ENCODE measurements at regions not wholly inside any gene's neighbourhood (a gene's known extent, or its start where the extent isn't known, plus 50 kb on each side); places are given as distances from the start of the nearest gene placed in this dataset.
"Not testable (repeated sequence)": the region's sequence is repeated elsewhere in the genome, so short reads cannot be mapped to it uniquely, and the experiment has no call there.

GRCh38 chr4:12562021-12562420, 922.1 kb downstream of the RAB28 start:
- no peak for DNase-seq

- no peak for DNase-seq
These were observed 929.1 kb downstream of the RAB28 start for GRCh38 chr4:12555011-12555410.

GRCh38 chr4:12548678-12549077, 935.5 kb downstream of the RAB28 start:
- DNase-seq: no peak

- DNase-seq: no peak
These were observed 938.3 kb downstream of the RAB28 start for GRCh38 chr4:12545812-12546211.

- no peak for DNase-seq
These were observed 946.0 kb downstream of the RAB28 start for GRCh38 chr4:12538162-12538561.

GRCh38 chr4:12534684-12535083, 949.5 kb downstream of the RAB28 start:
- no peak for DNase-seq

- DNase-seq: no peak
These were observed 964.7 kb downstream of the RAB28 start for GRCh38 chr4:12519426-12519825.

GRCh38 chr4:12507868-12508481, 976.2 kb downstream of the RAB28 start:
- no peak for DNase-seq

- DNase-seq: no peak
These were observed 983.7 kb downstream of the RAB28 start for GRCh38 chr4:12500409-12500808.

GRCh38 chr4:12499693-12500092, 984.4 kb downstream of the RAB28 start:
- no peak for DNase-seq

- no peak for DNase-seq
These were observed 988.9 kb downstream of the RAB28 start for GRCh38 chr4:12495211-12495610.

- no peak for DNase-seq
These were observed 991.3 kb downstream of the RAB28 start for GRCh38 chr4:12492730-12493393.

- no peak for DNase-seq
These were observed 995.5 kb downstream of the RAB28 start for GRCh38 chr4:12488672-12489071.

GRCh38 chr4:12487000-12487399, 997.1 kb downstream of the RAB28 start:
- no peak for DNase-seq

GRCh38 chr4:12472087-12472486, 1012.1 kb downstream of the RAB28 start:
- DNase-seq: no peak

GRCh38 chr4:12471193-12471592, 1012.9 kb downstream of the RAB28 start:
- no peak for DNase-seq

- DNase-seq: not testable (repeated sequence)
These were observed 1022.6 kb downstream of the RAB28 start for GRCh38 chr4:12461576-12461975.

- no peak for DNase-seq
These were observed 1025.0 kb downstream of the RAB28 start for GRCh38 chr4:12459126-12459525.

- DNase-seq: no peak
These were observed 1025.5 kb downstream of the RAB28 start for GRCh38 chr4:12458621-12459020.

GRCh38 chr4:12452291-12452690, 1023.6 kb upstream of the HS3ST1 start:
- DNase-seq: no peak

GRCh38 chr4:12447451-12447850, 1018.8 kb upstream of the HS3ST1 start:
- no peak for DNase-seq

- no peak for DNase-seq
These were observed 1018.0 kb upstream of the HS3ST1 start for GRCh38 chr4:12446657-12447185.

- no peak for DNase-seq
These were observed 1017.6 kb upstream of the HS3ST1 start for GRCh38 chr4:12446256-12446655.

- no peak for DNase-seq
These were observed 1017.1 kb upstream of the HS3ST1 start for GRCh38 chr4:12445711-12446235.
